Esophagus squamous epithelium (tissue), 5 donors: ENCODE measurements at regions not wholly inside any gene's neighbourhood (a gene's known extent, or its start where the extent isn't known, plus 50 kb on each side); places are given as distances from the start of the nearest gene placed in this dataset.

ENCODE experiments used
- DNase-seq: peaks from one replicate; lab custom pipeline; 2025; lab: John Stamatoyannopoulos, UW
- H3K27ac ChIP-seq, 4 donors: fragments of 200-600 bp; sonication (generic); one replicate each; pipeline ENCODE4 v1.5.1; 2016 to 2019; ENCODE audit warnings: mild to moderate bottlenecking in 1 of 4
- H3K27me3 ChIP-seq, 4 donors: fragments of 200-600 bp; sonication (generic); 1 replicate in 3 of 4; 2 replicates in 1 of 4; pipeline versions ENCODE4 v1.5.1 to v1.6.0; 2017 to 2021; ENCODE audit warnings: antibody characterized with exemption in 1 of 4
- H3K36me3 ChIP-seq, 3 donors: fragments of 200-600 bp; sonication (generic); one replicate each; pipeline ENCODE4 v1.5.1; 2016 to 2019
- H3K4me1 ChIP-seq, 3 donors: fragments of 200-600 bp; sonication (generic); one replicate each; pipeline ENCODE4 v1.5.1; 2017 to 2019
- H3K4me3 ChIP-seq, 4 donors: fragments of 200-600 bp; sonication (generic); 1 replicate in 3 of 4; 2 replicates in 1 of 4; pipeline ENCODE4 v1.5.1; 2016 to 2019; ENCODE audit warnings: mild to moderate bottlenecking in 2 of 4, moderate library complexity in 1 of 4
- H3K9me3 ChIP-seq, 3 donors: fragments of 200-600 bp; sonication (generic); one replicate each; pipeline ENCODE4 v1.5.1; 2016 to 2019
- CTCF ChIP-seq, 6 experiments: fragments of 450-650 bp in 4 of 6; fragments of 200-600 bp in 2 of 6; sonication (generic) in 2 of 6; IDR thresholded peaks; one replicate each; pipeline ENCODE4 v1.5.1; 2016 to 2019; ENCODE audit warnings: antibody characterized with exemption in 6 of 6, mild to moderate bottlenecking in 4 of 6, moderate library complexity in 4 of 6
- POLR2A ChIP-seq, 4 donors: fragments of 450-650 bp; IDR thresholded peaks; one replicate each; pipeline ENCODE4 v1.6.1; 2017; ENCODE audit warnings: antibody characterized with exemption in 4 of 4, mild to moderate bottlenecking in 4 of 4, moderate library complexity in 3 of 4
- WGBS, 2 donors: methylation state at CpG; one replicate each; pipeline ENCODE4 v1.1.5; 2018; 5-methylcytosine and 5-hydroxymethylcytosine counted together
- intact Hi-C: fragments of 100-400 bp; cut with DNase I; formaldehyde crosslinking; loops from one replicate; pipeline ENCODE4 v1.15.0; 2022
- donor health status: DM: yes; HTN: yes; CAD: no.

GRCh38 chr17:79322211-79323123 lies 247.8 kb downstream of the ENGASE start:
- no peaks in the 10 kb centered on the region for H3K36me3 ChIP-seq
- no peak overlapping the region for H3K27ac ChIP-seq
- no peak overlapping the region for H3K4me3 ChIP-seq
- TF ChIP-seq POLR2A (IDR thresholded peaks at IDR 0.05) (no peak), CTCF (IDR thresholded peaks at IDR 0.05) (no peak)
- peaks cover 0 to 83% (median 0%) of the 10 kb centered on the region in 4 donors for H3K27me3 ChIP-seq
- WGBS, 2 donors, result 59 to 67% methylated on average over 9 to 10 of the region's 14 CpGs
- no peaks in the 10 kb centered on the region for H3K4me1 ChIP-seq
- intact Hi-C loops, result no loop called here
- no peaks in the 10 kb centered on the region for H3K9me3 ChIP-seq
- no peak for DNase-seq

- Histone ChIP-seq H3K4me3 (no peak overlapping the region), H3K9me3 (no peaks in the 10 kb centered on the region), H3K4me1 (no peaks in the 10 kb centered on the region), H3K27me3 (peaks cover 0 to 83% (median 0%) of the 10 kb centered on the region in 4 donors), H3K36me3 (no peaks in the 10 kb centered on the region), H3K27ac (no peak overlapping the region)
- intact Hi-C loops, result no loop called here
- 39 to 40% methylated on average over 1 to 6 of the region's 7 CpGs for WGBS, 2 donors
- no peak for DNase-seq
- no peak for TF ChIP-seq POLR2A (IDR thresholded peaks at IDR 0.05)
- no peak for TF ChIP-seq CTCF (IDR thresholded peaks at IDR 0.05)
Observed at GRCh38 chr17:79320331-79320730, 245.7 kb downstream of the ENGASE start.

GRCh38 chr17:79317916-79318315 lies 243.3 kb downstream of the ENGASE start:
- no peak for DNase-seq
- intact Hi-C loops, result no loop called here
- Histone ChIP-seq H3K9me3 (no peaks in the 10 kb centered on the region), H3K4me1 (no peaks in the 10 kb centered on the region), H3K27me3 (peaks cover 0 to 83% (median 0%) of the 10 kb centered on the region in 4 donors), H3K4me3 (no peak overlapping the region), H3K36me3 (no peaks in the 10 kb centered on the region), H3K27ac (no peak overlapping the region)
- 72 to 81% methylated on average over 4 to 5 of the region's 5 CpGs for WGBS, 2 donors
- TF ChIP-seq CTCF (IDR thresholded peaks at IDR 0.05) (no peak), POLR2A (IDR thresholded peaks at IDR 0.05) (no peak)

- DNase-seq, result no peak
- Histone ChIP-seq H3K4me1 (no peaks in the 10 kb centered on the region), H3K4me3 (no peak overlapping the region), H3K36me3 (no peaks in the 10 kb centered on the region), H3K27ac (no peak overlapping the region), H3K27me3 (peaks cover 0 to 78% (median 0%) of the 10 kb centered on the region in 4 donors), H3K9me3 (no peaks in the 10 kb centered on the region)
- intact Hi-C loops, result no loop called here
- no peak for TF ChIP-seq POLR2A (IDR thresholded peaks at IDR 0.05)
- no peak for TF ChIP-seq CTCF (IDR thresholded peaks at IDR 0.05)
- 50 to 59% methylated on average over 4 to 6 of the region's 6 CpGs for WGBS, 2 donors
Observed at GRCh38 chr17:79316805-79317204, 242.2 kb downstream of the ENGASE start.

GRCh38 chr17:79315358-79316105 lies 240.9 kb downstream of the ENGASE start:
- H3K27me3 ChIP-seq, result peaks cover 0 to 71% (median 0%) of the 10 kb centered on the region in 4 donors
- DNase-seq, result no peak
- WGBS, 2 donors, result 19 to 45% methylated on average over 3 to 19 of the region's 30 CpGs

More at GRCh38 chr17:79315358-79316105, 240.9 kb downstream of the ENGASE start:
- H3K36me3 ChIP-seq, result no peaks in the 10 kb centered on the region
- H3K4me3 ChIP-seq, result no peak overlapping the region
- TF ChIP-seq CTCF (IDR thresholded peaks at IDR 0.05) (no peak), POLR2A (IDR thresholded peaks at IDR 0.05) (no peak)
- intact Hi-C loops, result no loop called here
- no peaks in the 10 kb centered on the region for H3K4me1 ChIP-seq
- H3K27ac ChIP-seq, result no peak overlapping the region
- no peaks in the 10 kb centered on the region for H3K9me3 ChIP-seq
